ENCODE measurements at regions not wholly inside any gene's neighbourhood (a gene's known extent, or its start where the extent isn't known, plus 50 kb on each side); places are given as distances from the start of the nearest gene placed in this dataset.

DNA sequence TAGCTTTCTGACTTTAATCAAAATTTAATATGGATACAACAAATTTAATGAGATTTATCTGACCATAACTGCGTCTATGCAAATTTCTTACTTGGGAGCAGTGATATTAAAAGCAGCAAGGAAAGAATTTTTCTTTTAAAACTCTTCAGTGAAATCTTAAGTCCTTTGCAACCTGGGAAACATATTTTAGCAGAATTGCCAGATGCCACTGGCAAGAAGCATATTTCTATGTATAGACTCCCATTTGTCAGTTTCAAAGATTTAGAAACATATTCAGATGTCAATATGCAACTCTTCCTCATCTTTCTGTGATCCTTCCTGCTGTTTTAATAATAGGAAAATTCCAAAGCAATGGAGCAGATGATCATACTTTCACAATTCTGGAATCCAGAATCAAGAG, 911.3 kb downstream of the LUZP2 start:
- TF ChIP-seq, protein P1, sequence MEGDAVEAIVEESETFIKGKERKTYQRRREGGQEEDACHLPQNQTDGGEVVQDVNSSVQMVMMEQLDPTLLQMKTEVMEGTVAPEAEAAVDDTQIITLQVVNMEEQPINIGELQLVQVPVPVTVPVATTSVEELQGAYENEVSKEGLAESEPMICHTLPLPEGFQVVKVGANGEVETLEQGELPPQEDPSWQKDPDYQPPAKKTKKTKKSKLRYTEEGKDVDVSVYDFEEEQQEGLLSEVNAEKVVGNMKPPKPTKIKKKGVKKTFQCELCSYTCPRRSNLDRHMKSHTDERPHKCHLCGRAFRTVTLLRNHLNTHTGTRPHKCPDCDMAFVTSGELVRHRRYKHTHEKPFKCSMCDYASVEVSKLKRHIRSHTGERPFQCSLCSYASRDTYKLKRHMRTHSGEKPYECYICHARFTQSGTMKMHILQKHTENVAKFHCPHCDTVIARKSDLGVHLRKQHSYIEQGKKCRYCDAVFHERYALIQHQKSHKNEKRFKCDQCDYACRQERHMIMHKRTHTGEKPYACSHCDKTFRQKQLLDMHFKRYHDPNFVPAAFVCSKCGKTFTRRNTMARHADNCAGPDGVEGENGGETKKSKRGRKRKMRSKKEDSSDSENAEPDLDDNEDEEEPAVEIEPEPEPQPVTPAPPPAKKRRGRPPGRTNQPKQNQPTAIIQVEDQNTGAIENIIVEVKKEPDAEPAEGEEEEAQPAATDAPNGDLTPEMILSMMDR (IDR thresholded peaks at IDR 0.05), result no peak
- no peak for TF ChIP-seq POLR2A (IDR thresholded peaks at IDR 0.05)
- no peak for TF ChIP-seq POLR2AphosphoS5 (IDR thresholded peaks at IDR 0.05)
